Endothelial cell of umbilical vein (primary cell): ENCODE measurements at regions not wholly inside any gene's neighbourhood (a gene's known extent, or its start where the extent isn't known, plus 50 kb on each side); places are given as distances from the start of the nearest gene placed in this dataset.

ENCODE experiments used
- BruUV-seq: library from RNA; stranded (reverse); fragments of 400-500 nt; replicated peaks from 2 replicates; lab custom pipeline; 2021; lab: Mats Ljungman, UMichigan
- CTCF ChIA-PET: fragments of 300-600, 350-600 bp; sonication (Branson Sonifier 250); formaldehyde crosslinking; loops from one replicate; lab custom pipeline; 2021; ENCODE audit warnings: antibody characterized with exemption, inconsistent platforms; lab: Charles Lee
- POLR2A ChIA-PET: fragments of 300-600, 350-600 bp; sonication (Branson Sonifier 250); formaldehyde crosslinking; loops from one replicate; lab custom pipeline; 2021; ENCODE audit warnings: antibody characterized with exemption, inconsistent platforms; lab: Charles Lee
- DNase-seq: peaks from one replicate; pipeline ENCODE4 v3.0.0-alpha.2; 2011; ENCODE audit warnings: low read depth, low spot score
- FAIRE-seq: peaks from 2 replicates; lab custom pipeline; 2011; peaks lifted over from hg19 to GRCh38; lab: Jason Lieb, UNC
- H2AFZ ChIP-seq: 2 replicates; pipeline ENCODE4 v1.6.0; 2012; ENCODE audit warnings: low read depth, low read length, control low read depth, inconsistent platforms
- H3K27ac ChIP-seq: 2 replicates; pipeline ENCODE4 v1.5.1; 2011; ENCODE audit warnings: low read depth, mild to moderate bottlenecking, control low read depth, low read length, moderate library complexity; ENCODE audit not compliant: insufficient read depth
- H3K27me3 ChIP-seq, 2 experiments: 2 replicates each; pipeline versions ENCODE4 v1.6.0 to v1.6.1; 2011; ENCODE audit warnings: low read length in 2 of 2, mixed read lengths in 1 of 2; ENCODE audit not compliant: control insufficient read depth in 2 of 2, insufficient read depth in 2 of 2
- H3K36me3 ChIP-seq, 2 experiments: 2 replicates in 1 of 2; 3 replicates in 1 of 2; pipeline ENCODE4 v1.5.1; 2011; ENCODE audit warnings: low read length in 2 of 2, mild to moderate bottlenecking in 1 of 2, moderate library complexity in 1 of 2; ENCODE audit not compliant: control insufficient read depth in 2 of 2, insufficient read depth in 2 of 2; ENCODE audit errors: extremely low read depth in 1 of 2
- H3K4me1 ChIP-seq: 3 replicates; pipeline ENCODE4 v1.5.1; 2011; ENCODE audit warnings: mild to moderate bottlenecking, low read length; ENCODE audit not compliant: control insufficient read depth, insufficient read depth; ENCODE audit errors: extremely low read depth
- H3K4me2 ChIP-seq: 2 replicates; pipeline ENCODE4 v1.6.1; 2011; ENCODE audit warnings: low read length, control low read depth, mixed read lengths; ENCODE audit not compliant: insufficient read depth
- H3K4me3 ChIP-seq, 3 experiments: fragments of 200-600 bp in 1 of 3; sonication (generic), shearing (Covaris generic) in 1 of 3; replicated peaks in 1 of 3; 2 replicates each; pipeline ENCODE4 v1.5.1; 2011 to 2016; ENCODE audit warnings: control low read depth in 3 of 3, low read length in 3 of 3, mild to moderate bottlenecking in 2 of 3, inconsistent platforms in 1 of 3, low read depth in 1 of 3, moderate library complexity in 1 of 3; ENCODE audit not compliant: insufficient read depth in 1 of 3
- H3K79me2 ChIP-seq: 2 replicates; pipeline ENCODE4 v1.6.0; 2012; ENCODE audit warnings: low read length, inconsistent platforms; ENCODE audit not compliant: control insufficient read depth, insufficient read depth
- H3K9ac ChIP-seq: replicated peaks from 2 replicates; pipeline ENCODE3; 2011; ENCODE audit warnings: low read length, control low read depth; ENCODE audit not compliant: insufficient read depth; ENCODE audit errors: extremely low read depth
- H3K9me1 ChIP-seq: replicated peaks from 3 replicates; pipeline ENCODE4 v1.6.0; 2011; ENCODE audit warnings: mild to moderate bottlenecking, low read length; ENCODE audit not compliant: control insufficient read depth, insufficient read depth; ENCODE audit errors: extremely low read depth
- H3K9me3 ChIP-seq: replicated peaks from 2 replicates; pipeline ENCODE4 v1.5.1; 2012; ENCODE audit warnings: low read length, inconsistent platforms; ENCODE audit not compliant: control insufficient read depth, insufficient read depth
- H4K20me1 ChIP-seq: replicated peaks from 2 replicates; pipeline ENCODE3; 2011; ENCODE audit warnings: mild to moderate bottlenecking, low read length; ENCODE audit not compliant: control insufficient read depth, insufficient read depth; ENCODE audit errors: extremely low read depth
- CTCF ChIP-seq, 2 donors: IDR thresholded peaks; 1 replicate in 1 of 2; 2 replicates in 1 of 2; pipeline ENCODE4 v1.5.1; 2011; ENCODE audit warnings: low read length in 2 of 2, mild to moderate bottlenecking in 2 of 2, moderate library complexity in 2 of 2, control low read depth in 1 of 2, inconsistent platforms in 1 of 2, low read depth in 1 of 2; ENCODE audit not compliant: insufficient read depth in 1 of 2; ENCODE audit errors: extremely low read depth in 1 of 2
- EZH2 ChIP-seq: IDR thresholded peaks from 2 replicates; pipeline ENCODE4 v1.6.1; 2012; ENCODE audit warnings: borderline replicate concordance, low read depth, mild to moderate bottlenecking, moderate library complexity, low read length, inconsistent platforms; ENCODE audit not compliant: severe bottlenecking
- FOS ChIP-seq: IDR thresholded peaks from 2 replicates; pipeline ENCODE4 v1.6.1; 2011; ENCODE audit warnings: mild to moderate bottlenecking, low read length, moderate library complexity, borderline replicate concordance; ENCODE audit not compliant: insufficient read depth
- GATA2 ChIP-seq: IDR thresholded peaks from 2 replicates; pipeline ENCODE4 v1.7.0; 2011; ENCODE audit warnings: low read depth, mild to moderate bottlenecking, moderate library complexity, mixed read lengths, low read length; ENCODE audit not compliant: insufficient read length, insufficient read depth
- JUN ChIP-seq: IDR thresholded peaks from 2 replicates; pipeline ENCODE4 v1.6.1; 2011; ENCODE audit warnings: borderline replicate concordance, low read depth; ENCODE audit not compliant: insufficient read length, insufficient read depth
- MYC ChIP-seq: IDR thresholded peaks from one replicate; pipeline ENCODE4 v1.6.1; 2011; ENCODE audit warnings: mild to moderate bottlenecking, low read depth, low read length
- POLR2A ChIP-seq: IDR thresholded peaks from 2 replicates; pipeline ENCODE4 v1.6.1; 2012; ENCODE audit warnings: low read depth, mild to moderate bottlenecking, control low read depth, low read length
- POLR2AphosphoS5 ChIP-seq: IDR thresholded peaks from 2 replicates; pipeline ENCODE4 v1.6.1; 2012; ENCODE audit warnings: low read depth, mild to moderate bottlenecking, control low read depth, low read length, moderate library complexity; ENCODE audit not compliant: insufficient read depth
- dilution Hi-C: fragments of 300-500 bp; cut with MboI; formaldehyde crosslinking; loops from one replicate; pipeline ENCODE4 v1.15.0; 2019; ENCODE audit warnings: low sequenced_read_pairs; ENCODE audit not compliant: extremely low pct_ligation_motif_present
- intact Hi-C: fragments of 100-400 bp; cut with micrococcal nuclease; formaldehyde crosslinking; loops from one replicate; pipeline ENCODE4 v1.10.0; 2022

DNA sequence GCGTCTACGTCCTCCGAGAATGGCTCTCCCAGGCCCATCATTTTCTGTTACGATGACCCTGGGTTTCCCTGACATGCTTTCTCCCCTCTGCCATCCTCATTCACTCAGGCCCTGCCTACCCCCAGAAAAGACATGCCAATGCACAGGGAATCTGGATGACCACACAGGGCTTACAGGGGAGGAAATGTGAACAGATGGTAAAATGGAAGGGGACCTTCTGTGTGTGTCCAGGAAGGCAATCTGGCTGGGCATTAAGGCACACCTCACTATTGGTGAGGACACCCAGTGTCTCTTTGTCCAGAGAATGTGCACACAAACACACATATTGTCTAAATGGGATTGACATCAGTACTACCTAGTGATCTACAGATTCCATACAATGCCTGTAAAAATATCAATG lies 769.9 kb upstream of the AMELY start:
- Histone ChIP-seq H3K36me3 (no peaks in the 10 kb centered on the region), H4K20me1 (no peaks in the 10 kb centered on the region), H3K27ac (no peak overlapping the region), H3K4me3 (no peak overlapping the region), H3K27me3 (no peaks in the 10 kb centered on the region), H3K9me1 (no peaks in the 10 kb centered on the region), H3K4me2 (no peak overlapping the region), H3K9ac (no peak overlapping the region), H3K4me1 (no peaks in the 10 kb centered on the region), H2AFZ (no peak overlapping the region), H3K9me3 (no peaks in the 10 kb centered on the region), H3K79me2 (no peaks in the 10 kb centered on the region)
- no peak for FAIRE-seq
- CTCF ChIA-PET = no interaction called here
- BruUV-seq = no TSS peak
- dilution Hi-C loops (no loop called here), intact Hi-C loops (no loop called here)
- no peak for TF ChIP-seq EZH2
- no peak for TF ChIP-seq FOS
- no peak for TF ChIP-seq MYC
- no peak for TF ChIP-seq POLR2AphosphoS5
- no peak for TF ChIP-seq POLR2A
- no peak for TF ChIP-seq JUN
- no peak for TF ChIP-seq CTCF (IDR thresholded peaks at IDR 0.05; ENCODE audit: extremely low read depth in 1 of 2, insufficient read depth in 1 of 2, low read depth in 1 of 2, low read length in 2 of 2)
- TF ChIP-seq GATA2 = no peak
- DNase-seq = no peak
- POLR2A ChIA-PET = no interaction called here
